22Rv1 (cell line): ENCODE measurements at regions not wholly inside any gene's neighbourhood (a gene's known extent, or its start where the extent isn't known, plus 50 kb on each side); places are given as distances from the start of the nearest gene placed in this dataset.
"Not testable (repeated sequence)": the region's sequence is repeated elsewhere in the genome, so short reads cannot be mapped to it uniquely, and the experiment has no call there.

ENCODE experiments used
- ZFX ChIP-seq: fragments of 450-650 bp; IDR thresholded peaks from 2 replicates; pipeline ENCODE4 v1.6.1; 2017; ENCODE audit warnings: antibody characterized with exemption, borderline replicate concordance
- TF ChIP-seq, protein P1 (sequence below): fragments of 450-650 bp; IDR thresholded peaks from 2 replicates; pipeline ENCODE4 v1.5.1; 2017; ENCODE audit warnings: mild to moderate bottlenecking

DNA sequence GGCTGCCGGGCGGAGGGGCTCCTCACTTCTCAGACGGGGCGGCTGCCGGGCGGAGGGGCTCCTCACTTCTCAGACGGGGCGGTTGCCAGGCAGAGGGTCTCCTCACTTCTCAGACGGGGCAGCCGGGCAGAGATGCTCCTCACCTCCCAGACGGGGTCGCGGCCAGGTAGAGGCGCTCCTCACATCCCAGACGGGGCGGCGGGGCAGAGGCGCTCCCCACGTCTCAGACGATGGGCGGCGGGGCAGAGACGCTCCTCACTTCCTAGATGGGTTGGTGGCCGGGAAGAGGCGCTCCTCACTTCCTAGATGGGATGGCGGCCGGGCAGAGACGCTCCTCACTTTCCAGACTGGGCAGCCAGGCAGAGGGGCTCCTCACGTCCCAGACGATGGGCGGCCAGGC lies 91.7 kb upstream of the ANK2 start:
- TF ChIP-seq, protein P1, sequence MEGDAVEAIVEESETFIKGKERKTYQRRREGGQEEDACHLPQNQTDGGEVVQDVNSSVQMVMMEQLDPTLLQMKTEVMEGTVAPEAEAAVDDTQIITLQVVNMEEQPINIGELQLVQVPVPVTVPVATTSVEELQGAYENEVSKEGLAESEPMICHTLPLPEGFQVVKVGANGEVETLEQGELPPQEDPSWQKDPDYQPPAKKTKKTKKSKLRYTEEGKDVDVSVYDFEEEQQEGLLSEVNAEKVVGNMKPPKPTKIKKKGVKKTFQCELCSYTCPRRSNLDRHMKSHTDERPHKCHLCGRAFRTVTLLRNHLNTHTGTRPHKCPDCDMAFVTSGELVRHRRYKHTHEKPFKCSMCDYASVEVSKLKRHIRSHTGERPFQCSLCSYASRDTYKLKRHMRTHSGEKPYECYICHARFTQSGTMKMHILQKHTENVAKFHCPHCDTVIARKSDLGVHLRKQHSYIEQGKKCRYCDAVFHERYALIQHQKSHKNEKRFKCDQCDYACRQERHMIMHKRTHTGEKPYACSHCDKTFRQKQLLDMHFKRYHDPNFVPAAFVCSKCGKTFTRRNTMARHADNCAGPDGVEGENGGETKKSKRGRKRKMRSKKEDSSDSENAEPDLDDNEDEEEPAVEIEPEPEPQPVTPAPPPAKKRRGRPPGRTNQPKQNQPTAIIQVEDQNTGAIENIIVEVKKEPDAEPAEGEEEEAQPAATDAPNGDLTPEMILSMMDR, result not testable (repeated sequence)
- not testable (repeated sequence) for TF ChIP-seq ZFX
